Breast epithelium (tissue), 4 donors: ENCODE measurements at regions not wholly inside any gene's neighbourhood (a gene's known extent, or its start where the extent isn't known, plus 50 kb on each side); places are given as distances from the start of the nearest gene placed in this dataset.

Source experiments
- DNase-seq, 2 donors: peaks; one replicate each; pipeline ENCODE4 v3.0.0-alpha.2; 2019; ENCODE audit warnings: low spot score in 2 of 2
- H3K27ac ChIP-seq, 2 donors: fragments of 200-600 bp; sonication (generic) in 1 of 2; one replicate each; pipeline ENCODE4 v1.5.1; 2016 to 2019; ENCODE audit warnings: mild to moderate bottlenecking in 1 of 2
- H3K27me3 ChIP-seq, 2 donors: fragments of 200-600 bp; sonication (generic) in 1 of 2; one replicate each; pipeline versions ENCODE4 v1.5.1 to v1.6.0; 2017 to 2019; ENCODE audit warnings: control low read depth in 1 of 2, mild to moderate bottlenecking in 1 of 2
- H3K36me3 ChIP-seq: fragments of 200-600 bp; one replicate; pipeline ENCODE4 v1.5.1; 2019
- H3K4me1 ChIP-seq, 2 donors: fragments of 200-600 bp; sonication (generic); one replicate each; pipeline ENCODE4 v1.5.1; 2016 to 2019; ENCODE audit warnings: control low read depth in 1 of 2
- H3K4me3 ChIP-seq, 3 donors: fragments of 200-600 bp; sonication (generic); 1 replicate in 2 of 3; 2 replicates in 1 of 3; pipeline ENCODE4 v1.5.1; 2016 to 2019; ENCODE audit warnings: mild to moderate bottlenecking in 3 of 3, moderate library complexity in 2 of 3
- H3K9me3 ChIP-seq, 2 donors: fragments of 200-600 bp; sonication (generic) in 1 of 2; one replicate each; pipeline ENCODE4 v1.5.1; 2016 to 2019; ENCODE audit warnings: control low read depth in 1 of 2
- POLR2A ChIP-seq: fragments of 450-650 bp; IDR thresholded peaks from one replicate; pipeline ENCODE4 v1.6.1; 2016; ENCODE audit warnings: antibody characterized with exemption, mild to moderate bottlenecking, moderate library complexity
- POLR2AphosphoS5 ChIP-seq, 3 donors: sonication (generic); formaldehyde crosslinking; IDR thresholded peaks; one replicate each; pipeline ENCODE4 v1.6.1; 2017; ENCODE audit warnings: antibody characterized with exemption in 3 of 3
- intact Hi-C: fragments of 100-400 bp; cut with DNase I; formaldehyde crosslinking; loops from one replicate; pipeline ENCODE4 v1.15.1; 2023; ENCODE audit warnings: low total_unique reads
- TF ChIP-seq, protein P1 (sequence below), 3 donors: fragments of 450-650 bp; IDR thresholded peaks; one replicate each; pipeline ENCODE4 v1.5.1; 2016 to 2017; ENCODE audit warnings: antibody characterized with exemption in 3 of 3, mild to moderate bottlenecking in 3 of 3, moderate library complexity in 3 of 3

DNA sequence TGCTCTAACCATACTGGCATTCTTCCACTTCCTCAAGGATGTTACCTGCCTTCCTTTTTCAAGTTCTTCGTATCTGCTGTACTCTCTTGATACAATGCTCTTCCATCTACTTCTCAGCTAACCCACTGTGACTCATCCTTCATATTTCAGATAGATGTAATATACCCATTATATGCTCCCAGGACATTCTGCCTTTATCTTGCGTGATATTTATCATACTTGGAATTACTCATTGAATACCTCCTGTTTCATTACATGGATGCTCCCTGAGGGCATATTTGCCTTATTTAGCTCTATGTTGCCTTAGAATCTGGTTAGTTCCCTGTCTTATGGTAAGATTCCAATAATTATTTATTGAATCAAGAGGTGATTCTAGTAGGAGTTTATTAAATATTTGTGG is 706.4 kb downstream of the SORCS3 start:
- no peaks in the 10 kb centered on the region for H3K4me1 ChIP-seq
- intact Hi-C loops: loop anchor here (1.0 kb wide), 1 partner anchor 14 kb away; no protein-coding TSS in a partner anchor
- H3K27me3 ChIP-seq: no peaks in the 10 kb centered on the region
- DNase-seq: no peak
- no peaks in the 10 kb centered on the region for H3K36me3 ChIP-seq
- no peak for TF ChIP-seq POLR2A
- TF ChIP-seq, protein P1, sequence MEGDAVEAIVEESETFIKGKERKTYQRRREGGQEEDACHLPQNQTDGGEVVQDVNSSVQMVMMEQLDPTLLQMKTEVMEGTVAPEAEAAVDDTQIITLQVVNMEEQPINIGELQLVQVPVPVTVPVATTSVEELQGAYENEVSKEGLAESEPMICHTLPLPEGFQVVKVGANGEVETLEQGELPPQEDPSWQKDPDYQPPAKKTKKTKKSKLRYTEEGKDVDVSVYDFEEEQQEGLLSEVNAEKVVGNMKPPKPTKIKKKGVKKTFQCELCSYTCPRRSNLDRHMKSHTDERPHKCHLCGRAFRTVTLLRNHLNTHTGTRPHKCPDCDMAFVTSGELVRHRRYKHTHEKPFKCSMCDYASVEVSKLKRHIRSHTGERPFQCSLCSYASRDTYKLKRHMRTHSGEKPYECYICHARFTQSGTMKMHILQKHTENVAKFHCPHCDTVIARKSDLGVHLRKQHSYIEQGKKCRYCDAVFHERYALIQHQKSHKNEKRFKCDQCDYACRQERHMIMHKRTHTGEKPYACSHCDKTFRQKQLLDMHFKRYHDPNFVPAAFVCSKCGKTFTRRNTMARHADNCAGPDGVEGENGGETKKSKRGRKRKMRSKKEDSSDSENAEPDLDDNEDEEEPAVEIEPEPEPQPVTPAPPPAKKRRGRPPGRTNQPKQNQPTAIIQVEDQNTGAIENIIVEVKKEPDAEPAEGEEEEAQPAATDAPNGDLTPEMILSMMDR (IDR thresholded peaks at IDR 0.05): no peak
- no peak for TF ChIP-seq POLR2AphosphoS5 (IDR thresholded peaks at IDR 0.05)
- H3K27ac ChIP-seq: no peak overlapping the region
- no peaks in the 10 kb centered on the region for H3K9me3 ChIP-seq
- H3K4me3 ChIP-seq: no peak overlapping the region

DNA sequence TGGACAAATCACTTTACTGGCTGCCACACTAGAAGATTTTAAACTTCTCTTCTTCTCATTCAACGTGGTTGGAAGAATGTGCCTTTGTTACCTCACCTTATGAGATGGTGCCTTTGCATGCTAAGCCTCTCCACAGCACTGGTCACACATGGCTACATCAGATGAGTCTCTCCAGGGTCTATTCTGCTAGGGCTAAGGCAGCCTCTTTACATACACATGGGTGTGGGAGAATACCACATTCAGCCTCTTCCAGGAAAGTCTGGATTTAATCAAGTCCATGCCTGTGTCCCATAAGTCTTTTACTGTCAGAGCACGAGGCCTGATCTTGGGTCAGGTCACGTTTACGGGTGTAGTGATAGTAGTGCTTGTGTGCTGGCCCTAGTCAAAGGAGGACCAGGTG is 701.5 kb downstream of the SORCS3 start:
- Histone ChIP-seq H3K4me1 (no peaks in the 10 kb centered on the region), H3K27ac (no peak overlapping the region), H3K27me3 (no peaks in the 10 kb centered on the region), H3K4me3 (no peak overlapping the region), H3K36me3 (no peaks in the 10 kb centered on the region), H3K9me3 (no peaks in the 10 kb centered on the region)
- TF ChIP-seq, protein P1 (IDR thresholded peaks at IDR 0.05): no peak
- TF ChIP-seq POLR2AphosphoS5 (IDR thresholded peaks at IDR 0.05) (no peak), POLR2A (no peak)
- intact Hi-C loops: no loop called here
- DNase-seq: no peak

DNA sequence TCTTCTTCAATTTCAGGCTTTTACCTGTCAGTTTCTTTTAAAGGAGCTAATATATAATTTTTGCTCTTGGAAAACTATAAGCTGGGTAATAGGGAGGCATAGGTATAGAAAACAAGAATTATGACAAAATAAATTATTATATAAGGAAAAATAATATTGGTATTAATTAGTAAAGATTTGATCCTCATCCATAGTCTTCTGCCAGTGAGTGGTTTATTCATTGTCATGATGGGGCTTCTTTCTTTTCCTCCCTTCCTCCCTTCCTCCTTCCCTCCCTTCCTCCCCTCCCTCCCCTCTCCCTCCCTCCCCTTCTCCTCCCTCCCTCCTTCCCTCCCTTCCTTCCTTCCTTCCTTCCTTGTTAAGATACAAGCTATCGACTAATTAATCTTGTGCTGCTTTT is 698.6 kb downstream of the SORCS3 start:
- no peaks in the 10 kb centered on the region for H3K9me3 ChIP-seq
- no peak for DNase-seq
- intact Hi-C loops: no loop called here
- no peaks in the 10 kb centered on the region for H3K36me3 ChIP-seq
- H3K4me1 ChIP-seq: no peaks in the 10 kb centered on the region
- H3K27me3 ChIP-seq: no peaks in the 10 kb centered on the region
- H3K27ac ChIP-seq: no peak overlapping the region
- TF ChIP-seq POLR2A (no peak), POLR2AphosphoS5 (IDR thresholded peaks at IDR 0.05) (no peak)
- TF ChIP-seq, protein P1 (IDR thresholded peaks at IDR 0.05): no peak
- H3K4me3 ChIP-seq: no peak overlapping the region

DNA sequence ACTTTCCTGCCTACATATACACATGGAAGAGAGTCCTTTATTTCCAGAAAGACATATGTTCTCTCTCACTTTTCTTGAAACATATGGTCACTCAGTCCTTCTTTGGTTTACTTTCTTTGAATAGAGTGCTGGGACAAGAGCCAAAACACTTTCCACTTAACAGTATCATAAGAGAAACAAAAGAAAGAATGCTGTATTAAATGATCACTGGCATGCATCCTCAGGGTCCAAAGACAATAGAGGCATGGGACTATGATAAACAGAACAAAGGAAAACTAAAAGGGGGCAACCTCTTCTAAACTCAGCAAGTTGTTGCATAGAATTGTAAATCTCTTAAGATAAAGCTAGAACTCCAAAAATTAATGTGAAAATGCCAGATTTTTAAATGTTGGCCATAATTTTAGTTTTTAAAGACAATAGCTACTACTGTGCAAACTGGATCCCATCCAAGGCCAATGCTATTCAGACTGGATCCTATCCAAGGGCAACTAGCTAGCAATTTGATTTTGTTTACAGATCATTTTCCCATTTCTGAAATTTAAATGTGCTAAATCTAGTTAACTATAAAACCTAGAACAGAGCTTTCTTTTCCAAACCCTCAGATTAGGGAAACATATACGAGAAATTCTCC is 687.5 kb downstream of the SORCS3 start:
- intact Hi-C loops: no loop called here
- Histone ChIP-seq H3K27ac (no peak overlapping the region), H3K27me3 (no peaks in the 10 kb centered on the region), H3K36me3 (no peaks in the 10 kb centered on the region), H3K4me1 (no peaks in the 10 kb centered on the region), H3K4me3 (no peak overlapping the region), H3K9me3 (no peaks in the 10 kb centered on the region)
- no peak for DNase-seq
- no peak for TF ChIP-seq POLR2A
- TF ChIP-seq, protein P1 (IDR thresholded peaks at IDR 0.05): no peak
- TF ChIP-seq POLR2AphosphoS5 (IDR thresholded peaks at IDR 0.05): no peak
